ENCODE measurements at regions not wholly inside any gene's neighbourhood (a gene's known extent, or its start where the extent isn't known, plus 50 kb on each side); places are given as distances from the start of the nearest gene placed in this dataset.

DNA sequence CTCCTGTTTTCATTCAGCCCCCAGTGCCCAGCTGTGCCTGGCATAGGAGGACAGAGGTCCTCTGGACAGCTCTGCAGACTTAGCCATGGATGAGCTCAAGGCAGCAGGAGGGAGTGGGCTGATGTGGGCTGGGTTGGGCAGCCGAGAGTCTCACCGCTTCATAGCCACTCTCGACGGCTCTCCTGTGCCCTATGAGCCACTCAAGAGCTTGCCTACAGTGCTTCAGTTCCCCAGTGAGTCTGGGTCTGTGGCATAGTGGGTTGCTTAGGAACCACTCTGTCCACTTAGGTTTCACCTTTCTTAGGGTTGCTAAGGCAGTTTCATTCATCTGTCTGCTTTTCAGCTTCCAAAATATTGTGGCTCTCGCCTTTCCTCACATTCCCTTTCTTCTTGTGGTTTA, 296.8 kb downstream of the ICE1 start:
- Histone ChIP-seq H4K91ac (ENCODE audit: insufficient read length, low read depth, low read length) (no peak overlapping the region), H3K18ac (ENCODE audit: insufficient read length, low read depth, low read length) (no peak overlapping the region), H2BK120ac (ENCODE audit: low read depth, low read length, poor library complexity, severe bottlenecking) (no peak overlapping the region), H3K23me2 (ENCODE audit: insufficient read length, low read depth, low read length, poor library complexity, severe bottlenecking) (no peaks in the 10 kb centered on the region), H2BK12ac (ENCODE audit: insufficient read length, low read depth, low read length) (no peak overlapping the region), H4K5ac (ENCODE audit: insufficient read length, low read depth, low read length) (no peak overlapping the region), H3K27me3 (ENCODE audit: insufficient read depth, low read length) (no peaks in the 10 kb centered on the region), H3K9me3 (ENCODE audit: control insufficient read depth, low read depth, low read length) (no peaks in the 10 kb centered on the region), H3K79me2 (ENCODE audit: insufficient read depth, low read length) (no peaks in the 10 kb centered on the region), H2BK5ac (ENCODE audit: insufficient read length, low read length) (no peak overlapping the region), H2AFZ (ENCODE audit: low read length) (no peak overlapping the region), H3K27ac (ENCODE audit: insufficient read length, low read depth, low read length) (no peak overlapping the region), H3K79me1 (ENCODE audit: insufficient read depth, low read depth, low read length, poor library complexity, severe bottlenecking) (no peaks in the 10 kb centered on the region), H3K23ac (ENCODE audit: insufficient read length, low read depth, low read length) (no peak overlapping the region), H3K4me1 (ENCODE audit: insufficient read depth, low read length) (no peaks in the 10 kb centered on the region), H3K4me2 (ENCODE audit: insufficient read depth, insufficient read length, low read length) (no peak overlapping the region), H2BK20ac (ENCODE audit: low read depth, low read length, poor library complexity, severe bottlenecking) (no peak overlapping the region), H2BK15ac (ENCODE audit: low read depth, low read length) (no peak overlapping the region), H4K8ac (replicated peaks; ENCODE audit: insufficient read length, low read depth, low read length) (no peak overlapping the region), H3K4ac (ENCODE audit: low read depth, low read length) (no peak overlapping the region), H4K20me1 (ENCODE audit: control insufficient read depth, insufficient read depth, insufficient read length) (no peaks in the 10 kb centered on the region), H2AK5ac (ENCODE audit: insufficient read length, low read length) (no peak overlapping the region), H3K14ac (ENCODE audit: insufficient read depth, low read length) (no peak overlapping the region), H3T11ph (ENCODE audit: low read length) (no peak overlapping the region), H3K56ac (ENCODE audit: insufficient read length, low read depth, low read length) (no peak overlapping the region), H3K9ac (ENCODE audit: extremely low read depth, insufficient read length, low read length) (no peak overlapping the region)
- Mint-ChIP-seq H3K9me3 (peaks cover 10 to 15% of the 10 kb centered on the region in 2 experiments; a peak in 4 of 5 replicates), H3K4me1 (no peaks in the 10 kb centered on the region), H3K4me3 (no peak overlapping the region), H3K27me3 (ENCODE audit: low read depth) (no peaks in the 10 kb centered on the region), H3K36me3 (ENCODE audit: insufficient read depth in 1 of 3, low read depth in 3 of 3) (peaks cover 9 to 12% (median 9%) of the 10 kb centered on the region in 3 experiments; a peak in 6 of 7 replicates), H3K27ac (no peak overlapping the region; a peak in 1 of 7 replicates)
- WGBS (ENCODE audit: extremely low coverage, insufficient read length, low lambda C conversion rate): no CpG with 5 or more reads among the region's 5 CpGs
- no peak for DNase-seq
- no peak for TF ChIP-seq CTCF (conservative IDR thresholded peaks at IDR 0.05)
